Heart left ventricle (tissue), 13 donors: ENCODE measurements at regions not wholly inside any gene's neighbourhood (a gene's known extent, or its start where the extent isn't known, plus 50 kb on each side); places are given as distances from the start of the nearest gene placed in this dataset.
A peak's percentile ranks its signal among the peaks of the same experiment; 100 is the strongest.
"Not testable (repeated sequence)": the region's sequence is repeated elsewhere in the genome, so short reads cannot be mapped to it uniquely, and the experiment has no call there.

Source experiments
- CTCF ChIP-seq, 12 donors: fragments of 200-600 bp; sonication (generic) in 4 of 12; IDR thresholded peaks; one replicate each; pipeline versions ENCODE4 v1.5.0 to v1.8.0; 2018 to 2022; ENCODE audit warnings: antibody characterized with exemption in 12 of 12, mild to moderate bottlenecking in 5 of 12
- POLR2A ChIP-seq, 2 donors: fragments of 450-650 bp; IDR thresholded peaks; one replicate each; pipeline ENCODE4 v1.6.1; 2017; ENCODE audit warnings: antibody characterized with exemption in 2 of 2, mild to moderate bottlenecking in 2 of 2, moderate library complexity in 2 of 2
- donor health status: ischemic (EF 13 %, LVEDD 7.1; RV severe dilation, severe dysfunction).
- donor health status: DM: no; HTN: yes; CAD: no.
- donor health status: DM: no; HTN: no; CAD: no.
- donor health status: ischemic (EF 25% LVEDD 6.9; RV normal size, moderate dysfunction).
- donor health status: ischemic (EF 25% LVEDD 5.7; RV mildly dilated, moderate dysfunction).
- donor health status: ischemic (EF 35%, LVEDD 5.7; RV mildly dilated, moderate dysfunction).
- donor health status: nonischemic (EF 11% LVEDD 7.7; RV severe dilation, severe dysfunction).
- donor health status: DM: yes; HTN: yes; CAD: no.
- donor health status: PGD.
- donor health status: ischemic (EF 29% LVEDD 5.4; RV normal size, mild dysfunction).
- donor health status: nonischemic (EF 23%, LVEDD 6.1; RV moderate dilation, normal function).

GRCh38 chr2:109980754-109981153 is 82.3 kb downstream of the LIMS3 start:
- TF ChIP-seq CTCF (IDR thresholded peaks at IDR 0.05) = peak in 1 of 12 donors; percentile 14
- not testable (repeated sequence) for TF ChIP-seq POLR2A (IDR thresholded peaks at IDR 0.05)
